Esophagus squamous epithelium (tissue), 5 donors: ENCODE measurements at regions not wholly inside any gene's neighbourhood (a gene's known extent, or its start where the extent isn't known, plus 50 kb on each side); places are given as distances from the start of the nearest gene placed in this dataset.

Experiments
- DNase-seq: peaks from one replicate; lab custom pipeline; 2025; lab: John Stamatoyannopoulos, UW
- H3K27ac ChIP-seq, 4 donors: fragments of 200-600 bp; sonication (generic); one replicate each; pipeline ENCODE4 v1.5.1; 2016 to 2019; ENCODE audit warnings: mild to moderate bottlenecking in 1 of 4
- H3K27me3 ChIP-seq, 4 donors: fragments of 200-600 bp; sonication (generic); 1 replicate in 3 of 4; 2 replicates in 1 of 4; pipeline versions ENCODE4 v1.5.1 to v1.6.0; 2017 to 2021; ENCODE audit warnings: antibody characterized with exemption in 1 of 4
- H3K36me3 ChIP-seq, 3 donors: fragments of 200-600 bp; sonication (generic); one replicate each; pipeline ENCODE4 v1.5.1; 2016 to 2019
- H3K4me1 ChIP-seq, 3 donors: fragments of 200-600 bp; sonication (generic); one replicate each; pipeline ENCODE4 v1.5.1; 2017 to 2019
- H3K4me3 ChIP-seq, 4 donors: fragments of 200-600 bp; sonication (generic); 1 replicate in 3 of 4; 2 replicates in 1 of 4; pipeline ENCODE4 v1.5.1; 2016 to 2019; ENCODE audit warnings: mild to moderate bottlenecking in 2 of 4, moderate library complexity in 1 of 4
- H3K9me3 ChIP-seq, 3 donors: fragments of 200-600 bp; sonication (generic); one replicate each; pipeline ENCODE4 v1.5.1; 2016 to 2019
- POLR2A ChIP-seq, 4 donors: fragments of 450-650 bp; IDR thresholded peaks; one replicate each; pipeline ENCODE4 v1.6.1; 2017; ENCODE audit warnings: antibody characterized with exemption in 4 of 4, mild to moderate bottlenecking in 4 of 4, moderate library complexity in 3 of 4
- WGBS, 2 donors: methylation state at CpG; one replicate each; pipeline ENCODE4 v1.1.5; 2018; 5-methylcytosine and 5-hydroxymethylcytosine counted together
- intact Hi-C: fragments of 100-400 bp; cut with DNase I; formaldehyde crosslinking; loops from one replicate; pipeline ENCODE4 v1.15.0; 2022
- TF ChIP-seq, protein P1 (sequence below), 6 experiments: fragments of 450-650 bp in 4 of 6; fragments of 200-600 bp in 2 of 6; sonication (generic) in 2 of 6; IDR thresholded peaks; one replicate each; pipeline ENCODE4 v1.5.1; 2016 to 2019; ENCODE audit warnings: antibody characterized with exemption in 6 of 6, mild to moderate bottlenecking in 4 of 6, moderate library complexity in 4 of 6
- donor health status: DM: yes; HTN: yes; CAD: no.

- no peaks in the 10 kb centered on the region for H3K36me3 ChIP-seq
- intact Hi-C loops = no loop called here
- 82% methylated on average over 19 to 31 of the region's 32 CpGs for WGBS, 2 donors
These were observed 236.2 kb downstream of the IRX2 start for GRCh38 chr5:2515180-2515764.

GRCh38 chr5:2514484-2514883 is 237.0 kb downstream of the IRX2 start:
- Histone ChIP-seq H3K4me1 (no peaks in the 10 kb centered on the region), H3K27ac (no peak overlapping the region), H3K9me3 (no peaks in the 10 kb centered on the region), H3K27me3 (peaks cover 0 to 5% (median 0%) of the 10 kb centered on the region in 4 donors), H3K36me3 (no peaks in the 10 kb centered on the region), H3K4me3 (no peak overlapping the region)
- WGBS, 2 donors = 69 to 72% methylated on average over 6 of the region's 6 CpGs
- TF ChIP-seq POLR2A (IDR thresholded peaks at IDR 0.05) = no peak
- TF ChIP-seq, protein P1, sequence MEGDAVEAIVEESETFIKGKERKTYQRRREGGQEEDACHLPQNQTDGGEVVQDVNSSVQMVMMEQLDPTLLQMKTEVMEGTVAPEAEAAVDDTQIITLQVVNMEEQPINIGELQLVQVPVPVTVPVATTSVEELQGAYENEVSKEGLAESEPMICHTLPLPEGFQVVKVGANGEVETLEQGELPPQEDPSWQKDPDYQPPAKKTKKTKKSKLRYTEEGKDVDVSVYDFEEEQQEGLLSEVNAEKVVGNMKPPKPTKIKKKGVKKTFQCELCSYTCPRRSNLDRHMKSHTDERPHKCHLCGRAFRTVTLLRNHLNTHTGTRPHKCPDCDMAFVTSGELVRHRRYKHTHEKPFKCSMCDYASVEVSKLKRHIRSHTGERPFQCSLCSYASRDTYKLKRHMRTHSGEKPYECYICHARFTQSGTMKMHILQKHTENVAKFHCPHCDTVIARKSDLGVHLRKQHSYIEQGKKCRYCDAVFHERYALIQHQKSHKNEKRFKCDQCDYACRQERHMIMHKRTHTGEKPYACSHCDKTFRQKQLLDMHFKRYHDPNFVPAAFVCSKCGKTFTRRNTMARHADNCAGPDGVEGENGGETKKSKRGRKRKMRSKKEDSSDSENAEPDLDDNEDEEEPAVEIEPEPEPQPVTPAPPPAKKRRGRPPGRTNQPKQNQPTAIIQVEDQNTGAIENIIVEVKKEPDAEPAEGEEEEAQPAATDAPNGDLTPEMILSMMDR (IDR thresholded peaks at IDR 0.05) = no peak
- DNase-seq = no peak
- intact Hi-C loops = no loop called here

More at GRCh38 chr5:2515180-2515764, 236.2 kb downstream of the IRX2 start:
- DNase-seq = no peak
- H3K27ac ChIP-seq = no peak overlapping the region
- H3K9me3 ChIP-seq = no peaks in the 10 kb centered on the region
- H3K27me3 ChIP-seq = peaks cover 0 to 5% (median 0%) of the 10 kb centered on the region in 4 donors
- no peak overlapping the region for H3K4me3 ChIP-seq
- H3K4me1 ChIP-seq = no peaks in the 10 kb centered on the region
- TF ChIP-seq, protein P1 (IDR thresholded peaks at IDR 0.05) = no peak
- no peak for TF ChIP-seq POLR2A (IDR thresholded peaks at IDR 0.05)

- Histone ChIP-seq H3K36me3 (no peaks in the 10 kb centered on the region), H3K4me3 (no peak overlapping the region), H3K4me1 (no peaks in the 10 kb centered on the region), H3K27ac (no peak overlapping the region), H3K9me3 (no peaks in the 10 kb centered on the region), H3K27me3 (peaks cover 0 to 5% (median 0%) of the 10 kb centered on the region in 4 donors)
- 61 to 92% methylated on average over 4 of the region's 5 CpGs for WGBS, 2 donors
- intact Hi-C loops = no loop called here
- TF ChIP-seq, protein P1 (IDR thresholded peaks at IDR 0.05) = no peak
- TF ChIP-seq POLR2A (IDR thresholded peaks at IDR 0.05) = no peak
- no peak for DNase-seq
These were observed 239.8 kb downstream of the IRX2 start for GRCh38 chr5:2511706-2512105.

GRCh38 chr5:2511126-2511525 is 240.4 kb downstream of the IRX2 start:
- H3K4me1 ChIP-seq = no peaks in the 10 kb centered on the region
- 65 to 93% methylated on average over 3 to 4 of the region's 8 CpGs for WGBS, 2 donors
- H3K27me3 ChIP-seq = no peaks in the 10 kb centered on the region
- H3K36me3 ChIP-seq = no peaks in the 10 kb centered on the region
- no peak overlapping the region for H3K4me3 ChIP-seq
- TF ChIP-seq, protein P1 (IDR thresholded peaks at IDR 0.05) = no peak
- TF ChIP-seq POLR2A (IDR thresholded peaks at IDR 0.05) = no peak
- H3K9me3 ChIP-seq = no peaks in the 10 kb centered on the region
- DNase-seq = no peak
- intact Hi-C loops = no loop called here
- no peak overlapping the region for H3K27ac ChIP-seq

- intact Hi-C loops = no loop called here
These were observed 241.9 kb downstream of the IRX2 start for GRCh38 chr5:2509527-2509926.

More at GRCh38 chr5:2509527-2509926, 241.9 kb downstream of the IRX2 start:
- Histone ChIP-seq H3K9me3 (no peaks in the 10 kb centered on the region), H3K4me1 (no peaks in the 10 kb centered on the region), H3K4me3 (no peak overlapping the region), H3K27me3 (no peaks in the 10 kb centered on the region), H3K36me3 (no peaks in the 10 kb centered on the region), H3K27ac (no peak overlapping the region)
- no peak for DNase-seq
- 58 to 74% methylated on average over 5 to 6 of the region's 6 CpGs for WGBS, 2 donors
- no peak for TF ChIP-seq POLR2A (IDR thresholded peaks at IDR 0.05)
- TF ChIP-seq, protein P1 (IDR thresholded peaks at IDR 0.05) = no peak
